HG03457 (cell line): ENCODE measurements at regions not wholly inside any gene's neighbourhood (a gene's known extent, or its start where the extent isn't known, plus 50 kb on each side); places are given as distances from the start of the nearest gene placed in this dataset.

Source experiments
- ATAC-seq: cut with Tn5 transposase; IDR thresholded peaks from one replicate; pipeline ENCODE4 v1.9.1; 2021; ENCODE audit warnings: moderate number of reproducible peaks; ENCODE audit not compliant: unreplicated experiment

DNA sequence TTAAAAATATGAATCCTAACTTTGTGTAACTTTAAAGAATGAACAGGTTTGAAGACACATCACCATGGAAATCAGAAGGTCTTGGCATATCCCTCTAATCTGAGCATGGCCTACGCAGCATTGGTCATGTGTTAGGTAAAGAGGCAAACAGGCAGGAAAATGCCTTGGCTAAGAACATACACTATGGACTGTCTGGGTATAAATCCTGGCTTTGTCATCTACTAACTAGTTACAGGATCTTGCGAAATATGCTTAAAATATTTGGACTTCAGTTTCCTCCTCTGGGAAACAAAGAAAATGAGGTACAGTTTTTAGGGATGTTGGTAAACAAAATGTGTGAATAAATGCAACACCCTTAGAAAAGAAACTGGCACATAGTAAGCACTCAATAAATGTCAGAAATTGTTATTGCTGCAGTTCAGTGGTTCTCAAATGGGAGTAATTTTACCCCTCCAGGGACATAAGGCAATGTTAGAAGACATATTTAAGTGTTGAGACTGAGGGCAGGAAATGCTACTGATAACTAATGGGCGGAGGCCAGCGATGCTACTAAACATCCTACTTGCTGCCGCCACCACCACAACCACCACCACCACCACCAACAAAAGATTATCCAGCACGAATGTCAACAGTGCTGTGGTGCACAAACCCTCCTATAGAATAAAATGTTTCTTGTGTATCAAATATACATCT, 770.8 kb upstream of the SOX9 start:
- no peak for ATAC-seq

DNA sequence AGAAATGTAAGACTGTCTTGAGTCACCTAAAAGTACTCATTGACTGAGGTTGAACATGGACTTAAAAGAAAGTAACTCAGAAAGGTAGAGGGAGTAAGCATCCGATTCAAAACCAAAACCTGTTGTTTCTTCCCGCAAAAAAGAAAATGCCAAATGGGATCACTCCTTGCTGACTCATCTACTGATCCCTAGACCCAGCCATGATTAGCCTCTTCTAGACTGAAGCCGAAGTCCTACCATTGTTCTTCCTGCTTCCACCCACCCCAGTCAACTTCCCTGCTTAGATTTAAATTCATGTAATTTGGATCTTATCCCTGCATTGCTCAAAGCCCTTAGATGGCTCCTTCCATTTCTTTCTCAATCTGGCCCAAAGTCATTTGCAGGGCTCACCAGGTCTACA, 760.5 kb upstream of the SOX9 start:
- ATAC-seq = no peak

DNA sequence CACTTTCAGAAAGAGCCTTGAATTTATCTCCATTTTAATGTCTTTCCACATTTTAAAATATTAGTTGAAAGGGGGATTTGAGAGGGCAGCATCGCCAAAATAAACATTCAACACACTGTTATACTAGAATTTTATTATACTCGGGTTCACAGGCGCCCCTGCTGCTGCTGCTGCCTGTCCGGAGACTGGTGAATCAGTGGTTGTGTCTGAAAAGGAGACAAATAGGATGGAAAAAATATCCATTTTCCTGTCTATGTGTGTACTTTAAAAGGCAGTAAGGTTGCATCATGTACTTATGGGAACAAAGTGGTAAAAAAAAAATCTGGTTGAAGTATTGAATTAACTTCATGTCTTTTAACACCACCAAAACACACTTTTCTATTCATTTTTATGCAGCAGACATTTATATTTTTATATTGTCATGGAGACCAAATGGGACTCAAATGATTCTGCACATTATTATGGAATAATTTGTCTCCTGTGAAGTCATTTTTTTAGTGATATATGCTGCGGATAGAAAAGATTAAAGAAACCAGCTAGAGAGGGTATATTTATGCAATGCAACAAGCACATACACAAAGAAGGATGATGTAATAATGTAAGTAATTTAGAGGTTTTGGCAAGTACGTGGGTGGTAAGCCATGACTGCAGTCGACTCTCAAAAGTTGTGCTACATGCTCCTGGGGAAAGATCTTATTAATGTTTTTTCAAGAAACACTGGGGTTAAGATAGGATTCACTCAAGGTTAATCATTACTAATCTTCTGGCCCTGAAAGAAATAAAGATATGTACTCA, 759.0 kb upstream of the SOX9 start:
- no peak for ATAC-seq

GRCh38 chr17:71363661-71364060, 757.2 kb upstream of the SOX9 start:
- ATAC-seq = no peak

DNA sequence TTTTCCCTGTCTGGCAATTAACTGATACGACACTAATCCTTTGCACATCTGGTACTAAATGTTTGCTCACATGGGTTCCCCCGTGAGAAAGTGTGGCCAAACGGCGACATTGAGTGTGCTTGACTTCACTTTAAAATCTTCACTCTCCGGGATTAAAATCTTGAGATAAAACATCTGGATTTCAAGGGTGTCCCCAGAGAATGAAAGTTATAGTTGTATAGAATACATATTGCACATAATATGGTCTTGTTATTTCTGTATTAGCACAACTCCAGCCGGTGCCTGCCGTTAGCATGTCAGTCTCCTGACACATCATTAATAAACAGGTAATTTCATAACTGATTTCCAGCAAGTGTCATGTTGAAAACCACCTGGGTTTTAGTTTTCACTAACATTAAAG, 749.0 kb upstream of the SOX9 start:
- ATAC-seq = no peak

DNA sequence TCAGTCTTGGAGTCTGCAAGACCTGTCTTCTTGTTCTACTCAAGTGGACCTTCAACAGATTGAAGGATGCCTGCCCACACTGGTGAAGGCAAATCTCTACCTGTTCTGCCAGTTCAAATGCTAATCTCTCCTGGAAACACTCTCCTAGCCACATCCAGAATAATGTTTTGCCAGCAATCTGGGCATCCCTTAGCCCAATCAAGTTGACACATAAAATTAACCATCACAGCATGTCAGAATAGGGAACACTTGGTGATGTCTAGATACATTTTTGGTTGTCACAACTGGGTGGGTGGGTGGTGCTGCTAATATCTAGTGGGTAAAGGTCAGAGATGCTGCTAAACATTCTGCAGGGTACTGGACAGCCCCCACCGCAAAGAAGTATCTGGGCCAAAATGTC, 744.9 kb upstream of the SOX9 start:
- no peak for ATAC-seq

GRCh38 chr17:71376933-71377332, 743.9 kb upstream of the SOX9 start:
- ATAC-seq = no peak

- no peak for ATAC-seq
Observed at GRCh38 chr17:71378036-71378435, 742.8 kb upstream of the SOX9 start.

DNA sequence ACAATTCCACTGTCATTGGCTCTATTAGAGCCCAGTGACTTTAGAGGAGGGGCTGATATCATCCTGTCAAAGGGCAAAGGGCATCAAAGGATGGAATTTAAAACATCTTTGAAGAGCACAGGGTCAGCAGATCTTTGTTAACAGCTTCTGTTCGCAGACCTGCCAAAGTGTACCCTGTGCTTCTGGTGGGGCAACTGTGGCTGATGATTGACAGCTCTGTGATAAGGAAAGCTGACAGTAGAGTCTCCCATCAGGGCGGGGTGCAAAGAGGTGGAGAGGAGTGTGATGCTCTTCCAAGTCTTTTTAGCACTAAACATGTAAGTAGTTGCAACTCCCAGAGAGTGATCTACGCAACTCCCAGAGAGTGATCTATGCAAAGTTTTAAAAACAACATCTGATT, 742.1 kb upstream of the SOX9 start:
- ATAC-seq = no peak

DNA sequence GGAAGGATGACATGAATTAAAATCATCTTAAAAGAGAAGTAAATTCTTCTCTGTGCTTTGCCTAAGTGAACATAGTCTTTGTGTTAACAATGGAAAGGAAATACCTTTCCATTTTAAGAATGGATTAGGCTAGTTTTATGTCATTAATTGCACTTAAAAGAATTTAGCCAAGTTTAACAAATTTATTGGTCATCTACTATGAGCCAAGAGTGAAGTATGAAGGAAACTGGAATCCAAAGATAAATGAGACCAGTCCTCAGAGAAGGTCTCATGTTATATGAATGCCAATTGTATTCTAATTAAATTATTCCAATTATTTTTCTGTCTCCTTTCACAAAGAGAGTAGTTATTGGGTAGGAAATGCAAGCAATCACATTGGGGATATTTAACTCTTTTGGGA, 741.3 kb upstream of the SOX9 start:
- no peak for ATAC-seq

DNA sequence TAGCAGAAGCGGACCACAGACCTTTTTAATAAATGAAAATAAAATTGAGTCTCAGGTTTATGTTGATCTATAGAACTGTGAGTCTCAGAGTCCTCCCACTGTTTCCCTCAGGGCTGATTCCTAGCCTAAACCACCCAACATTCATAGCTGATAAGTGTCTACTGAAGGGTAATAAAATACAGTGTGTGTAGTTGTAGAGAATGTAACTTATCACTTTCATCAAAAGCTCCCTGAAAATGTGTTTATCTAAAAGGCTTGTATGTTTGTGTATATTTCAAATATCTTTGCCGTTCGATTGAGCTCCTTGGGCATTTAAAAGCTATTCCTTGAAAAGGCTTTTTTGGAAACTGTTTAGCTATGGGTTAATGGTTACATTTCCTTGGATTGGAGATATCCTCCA, 740.3 kb upstream of the SOX9 start:
- ATAC-seq = no peak

DNA sequence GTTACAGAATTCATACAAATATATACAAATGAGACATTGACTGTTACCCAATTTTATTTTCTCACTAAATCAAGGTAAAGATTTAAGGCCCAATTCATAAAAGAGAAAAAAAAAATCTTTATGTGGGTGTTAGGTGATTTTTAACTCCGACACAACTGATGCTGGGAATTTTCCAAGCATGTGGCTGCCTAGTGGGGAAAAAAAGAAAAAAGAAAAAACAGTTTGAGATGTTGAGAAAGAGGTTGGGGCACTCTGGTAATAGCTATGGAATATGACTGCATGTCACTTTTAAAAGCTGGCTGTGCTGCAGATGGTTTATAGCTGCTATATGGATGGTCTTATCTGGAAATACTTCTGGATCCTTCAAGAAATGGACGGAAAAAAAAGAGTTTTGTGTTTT, 739.9 kb upstream of the SOX9 start:
- no peak for ATAC-seq

DNA sequence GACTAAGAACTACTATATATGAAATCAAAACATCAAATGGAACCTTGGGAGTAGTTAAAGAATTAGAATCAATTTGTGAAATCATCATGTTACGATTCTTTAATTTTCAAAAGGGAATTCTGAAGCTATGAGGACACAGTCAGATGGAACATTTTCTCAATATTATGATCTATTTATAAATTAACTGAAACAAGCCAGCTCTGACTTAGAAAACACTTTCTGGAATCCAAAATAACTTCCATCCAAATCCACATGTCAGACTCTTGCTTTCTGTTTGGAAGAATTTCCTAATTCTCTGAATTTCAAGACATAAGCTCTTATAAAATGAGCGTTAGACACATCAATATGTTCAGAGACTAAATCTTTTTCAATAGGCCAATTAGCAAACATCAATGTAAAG, 737.7 kb upstream of the SOX9 start:
- no peak for ATAC-seq

DNA sequence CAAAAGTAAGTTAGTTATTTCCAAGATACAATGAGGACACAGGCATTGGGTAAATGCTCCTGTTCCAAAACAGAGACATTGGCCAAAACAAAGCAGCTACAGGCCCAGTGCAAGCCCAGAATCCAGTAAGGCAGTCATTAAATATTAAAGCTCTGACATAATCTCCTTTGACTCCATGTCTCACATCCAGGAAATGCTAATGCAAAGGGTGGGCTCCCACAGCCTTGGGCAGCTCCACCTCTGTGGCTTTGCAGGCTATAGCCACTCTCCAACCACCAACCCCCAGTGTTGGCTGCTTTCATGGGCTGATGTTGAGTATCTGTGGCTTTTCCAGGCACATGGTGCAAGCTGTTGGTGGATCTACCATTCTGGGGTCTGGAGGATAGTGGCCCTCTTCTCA, 733.4 kb upstream of the SOX9 start:
- ATAC-seq = no peak

- ATAC-seq = no peak
Observed at GRCh38 chr17:71392715-71393567, 727.9 kb upstream of the SOX9 start.

- ATAC-seq = no peak
Observed at GRCh38 chr17:71395901-71396300, 724.9 kb upstream of the SOX9 start.

GRCh38 chr17:71396711-71397110, 724.1 kb upstream of the SOX9 start:
- ATAC-seq = no peak

- no peak for ATAC-seq
Observed at GRCh38 chr17:71398025-71398424, 722.8 kb upstream of the SOX9 start.

GRCh38 chr17:71398800-71399219, 722.0 kb upstream of the SOX9 start:
- no peak for ATAC-seq

DNA sequence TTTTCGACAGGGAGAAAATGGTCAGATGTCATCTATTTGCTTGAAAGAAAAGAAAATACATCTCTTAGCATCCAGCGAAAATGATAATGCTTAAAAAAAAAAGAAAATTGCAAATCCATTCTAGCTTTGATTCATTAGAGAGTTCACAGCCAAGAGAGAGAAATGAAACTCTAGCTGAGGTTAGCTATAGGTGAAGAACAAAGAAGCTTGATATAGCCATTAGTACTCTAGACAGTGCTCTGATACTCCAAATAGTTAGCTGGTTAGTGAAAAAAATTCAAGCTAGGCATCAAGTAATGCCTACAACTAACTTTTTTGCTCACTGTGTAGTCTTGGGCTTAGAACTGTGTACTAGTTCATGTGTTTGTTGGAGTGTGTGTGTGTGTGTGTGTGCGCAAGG, 721.6 kb upstream of the SOX9 start:
- no peak for ATAC-seq

GRCh38 chr17:71399649-71400048, 721.2 kb upstream of the SOX9 start:
- no peak for ATAC-seq

DNA sequence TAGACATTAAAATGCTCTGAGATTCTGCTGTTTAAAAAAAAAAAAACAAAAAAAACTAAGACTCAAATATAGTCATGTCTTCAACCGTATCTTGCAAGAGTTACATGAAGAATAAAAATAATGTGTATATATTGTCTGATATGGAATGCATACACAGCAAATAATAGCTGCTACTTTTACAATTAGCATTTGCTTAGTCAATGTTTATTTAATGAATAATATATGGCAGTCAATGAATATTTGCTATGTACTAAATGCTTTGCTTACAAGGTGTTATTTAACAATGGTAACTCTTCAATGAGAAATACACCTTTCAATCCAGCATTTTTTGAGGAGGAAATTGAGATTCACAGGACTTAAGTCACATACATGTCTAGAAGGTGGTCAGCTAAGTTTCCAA, 718.8 kb upstream of the SOX9 start:
- ATAC-seq = no peak
